Psoas muscle (tissue), 7 donors: ENCODE measurements at regions not wholly inside any gene's neighbourhood (a gene's known extent, or its start where the extent isn't known, plus 50 kb on each side); places are given as distances from the start of the nearest gene placed in this dataset.
A peak's percentile ranks its signal among the peaks of the same experiment; 100 is the strongest.

Experiments used
- ATAC-seq, 4 donors: fragments of 200-7000 bp; cut with Tn5 transposase; one replicate each; pipeline ENCODE4 v1.9.1; 2020; ENCODE audit warnings: moderate library complexity in 3 of 4, mild to moderate bottlenecking in 2 of 4
- DNase-seq, 2 donors: peaks; one replicate each; pipeline ENCODE4 v3.0.0-alpha.2; 2020
- H3K27ac ChIP-seq: fragments of 200-600 bp; one replicate; pipeline ENCODE4 v1.8.0; 2022
- H3K27me3 ChIP-seq, 3 donors: fragments of 200-600 bp in 1 of 3; one replicate each; pipeline versions ENCODE4 v1.6.1 to v1.8.0; 2013 to 2022; ENCODE audit warnings: low read length in 2 of 3, mild to moderate bottlenecking in 2 of 3, moderate library complexity in 1 of 3; ENCODE audit not compliant: insufficient read depth in 3 of 3
- H3K36me3 ChIP-seq, 2 donors: fragments of 200-600 bp in 1 of 2; one replicate each; pipeline versions ENCODE4 v1.6.1 to v1.8.0; 2013 to 2022; ENCODE audit warnings: low read depth in 1 of 2, mild to moderate bottlenecking in 1 of 2, moderate library complexity in 1 of 2; ENCODE audit not compliant: insufficient read depth in 1 of 2
- H3K4me1 ChIP-seq: fragments of 200-600 bp; one replicate; pipeline ENCODE4 v1.8.0; 2022
- H3K4me3 ChIP-seq: fragments of 200-600 bp; one replicate; pipeline ENCODE4 v1.8.0; 2022; ENCODE audit warnings: mild to moderate bottlenecking
- H3K9me3 ChIP-seq: fragments of 200-600 bp; one replicate; pipeline ENCODE4 v1.8.0; 2022
- CTCF ChIP-seq: fragments of 200-600 bp; IDR thresholded peaks from one replicate; pipeline ENCODE4 v1.8.0; 2022; ENCODE audit warnings: antibody characterized with exemption
- WGBS, 3 donors: extraction: QIAGEN DNeasy Blood & Tissue Kit; methylation state at CpG; one replicate each; pipeline versions ENCODE4 v1.1.6 to v1.1.7; 2013; 5-methylcytosine and 5-hydroxymethylcytosine counted together
- intact Hi-C, 2 donors: fragments of 100-400 bp; cut with DNase I; formaldehyde crosslinking; loops; one replicate each; pipeline versions ENCODE4 v1.11.0 to v1.14.2; 2022
- donor health status: healthy with polysubstance abuse.
- donor health status: DM: no; HTN: no; CAD: no; lungs with moderate emphysema.
- donor health status: Bipolar disorder and iron deficiency.
- donor health status: healthy.
- donor health status: DM: yes; HTN: yes; CAD: no.
- donor health status: DM: no; HTN: no; CAD: no.
- donor health status: DM: yes; HTN: yes; CAD: no.

- WGBS, 3 donors: 45 to 71% (median 49%) methylated on average over 1 of the region's 1 CpG
- intact Hi-C loops: loop anchor here in 1 of 2 donors (2.0 kb wide), 1 partner anchor 78 kb away; no protein-coding TSS in a partner anchor
- H3K27ac ChIP-seq: no peak overlapping the region
- no peak overlapping the region for H3K4me3 ChIP-seq
- H3K36me3 ChIP-seq: no peaks in the 10 kb centered on the region
- peaks cover 3% of the 10 kb centered on the region for H3K9me3 ChIP-seq
- peak in 3 of 4 donors; percentile 56 to 61 (median 60) for ATAC-seq
- no peak for DNase-seq
- no peaks in the 10 kb centered on the region for H3K27me3 ChIP-seq
- peak; percentile 56 for TF ChIP-seq CTCF
- no peaks in the 10 kb centered on the region for H3K4me1 ChIP-seq
Measured at GRCh38 chr2:65800998-65801397, 368.6 kb upstream of the SPRED2 start.

GRCh38 chr2:65799141-65799854 lies 366.9 kb upstream of the SPRED2 start:
- Histone ChIP-seq H3K36me3 (no peaks in the 10 kb centered on the region), H3K4me3 (no peak overlapping the region), H3K27ac (no peak overlapping the region), H3K27me3 (no peaks in the 10 kb centered on the region), H3K9me3 (no peaks in the 10 kb centered on the region), H3K4me1 (no peaks in the 10 kb centered on the region)
- 82 to 84% (median 83%) methylated on average over 5 of the region's 5 CpGs for WGBS, 3 donors
- intact Hi-C loops: loop anchor here (5.0 to 10.0 kb wide), 2 partner anchors 154 to 162 kb away; no protein-coding TSS in a partner anchor
- DNase-seq: no peak
- TF ChIP-seq CTCF: no peak
- no peak for ATAC-seq

GRCh38 chr2:65798641-65799040 lies 366.2 kb upstream of the SPRED2 start:
- no peak for TF ChIP-seq CTCF

GRCh38 chr2:65794994-65795393 lies 362.6 kb upstream of the SPRED2 start:
- no peaks in the 10 kb centered on the region for H3K4me1 ChIP-seq
- TF ChIP-seq CTCF: no peak
- no peak overlapping the region for H3K27ac ChIP-seq
- ATAC-seq: no peak
- H3K27me3 ChIP-seq: no peaks in the 10 kb centered on the region
- H3K36me3 ChIP-seq: no peaks in the 10 kb centered on the region
- intact Hi-C loops: loop anchor here (5.0 to 10.0 kb wide), 2 partner anchors 150 to 158 kb away; no protein-coding TSS in a partner anchor
- 87 to 90% (median 90%) methylated on average over 4 of the region's 4 CpGs for WGBS, 3 donors
- H3K4me3 ChIP-seq: no peak overlapping the region
- no peak for DNase-seq
- H3K9me3 ChIP-seq: no peaks in the 10 kb centered on the region

More at GRCh38 chr2:65798641-65799040, 366.2 kb upstream of the SPRED2 start:
- WGBS, 3 donors: 87 to 92% (median 90%) methylated on average over 11 of the region's 11 CpGs
- intact Hi-C loops: loop anchor here (5.0 to 10.0 kb wide), 2 partner anchors 154 to 161 kb away; no protein-coding TSS in a partner anchor
- H3K27me3 ChIP-seq: no peaks in the 10 kb centered on the region
- no peaks in the 10 kb centered on the region for H3K36me3 ChIP-seq
- ATAC-seq (no peak), DNase-seq (no peak)
- H3K4me3 ChIP-seq: no peak overlapping the region
- H3K4me1 ChIP-seq: no peaks in the 10 kb centered on the region
- H3K9me3 ChIP-seq: no peaks in the 10 kb centered on the region
- no peak overlapping the region for H3K27ac ChIP-seq
